GM21447 (cell line): ENCODE measurements at regions not wholly inside any gene's neighbourhood (a gene's known extent, or its start where the extent isn't known, plus 50 kb on each side); places are given as distances from the start of the nearest gene placed in this dataset.

ENCODE experiments used
- ATAC-seq: cut with Tn5 transposase; IDR thresholded peaks from one replicate; pipeline ENCODE4 v1.9.1; 2021; ENCODE audit not compliant: unreplicated experiment

DNA sequence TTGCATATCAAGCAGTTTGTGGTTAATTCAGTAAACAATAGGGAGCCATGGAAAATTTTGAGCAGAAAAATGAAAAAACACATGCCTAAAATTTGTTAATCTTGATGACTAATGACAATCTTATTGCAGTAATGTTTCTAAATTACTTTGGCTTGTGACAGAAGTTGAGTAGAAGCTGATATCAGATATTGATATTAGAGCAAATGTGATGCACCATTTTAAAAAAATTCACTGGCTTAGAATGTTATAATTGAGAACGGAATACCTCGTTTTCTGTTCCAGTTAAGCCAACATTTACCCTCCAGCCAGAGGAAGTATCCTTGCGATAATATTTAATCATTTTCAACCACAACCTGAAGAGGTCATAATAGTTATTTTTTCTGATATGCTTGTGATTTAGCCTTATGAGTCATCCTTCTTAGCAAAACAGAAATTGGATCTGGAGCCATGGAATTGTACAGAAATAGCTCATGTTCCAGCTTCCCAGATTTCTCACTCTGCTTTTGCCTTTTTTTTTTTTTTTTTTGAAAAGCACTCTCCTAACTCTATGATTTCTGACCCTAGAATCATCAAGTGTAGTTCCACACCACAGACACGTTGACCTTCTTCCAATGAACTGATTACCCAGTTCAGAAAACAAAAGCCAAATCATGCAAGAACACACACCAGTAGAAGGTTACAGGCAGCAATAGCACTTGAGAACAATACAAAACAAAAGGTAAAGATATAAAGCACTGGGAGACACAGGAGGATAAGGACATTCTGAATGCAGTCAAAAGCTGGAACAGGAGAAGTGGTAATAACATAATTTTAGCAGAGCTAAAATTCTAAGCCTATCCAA is 96.8 kb upstream of the PHYHIPL start:
- ATAC-seq: no peak

GRCh38 chr10:59082249-59082648 is 94.2 kb upstream of the PHYHIPL start:
- ATAC-seq: no peak

DNA sequence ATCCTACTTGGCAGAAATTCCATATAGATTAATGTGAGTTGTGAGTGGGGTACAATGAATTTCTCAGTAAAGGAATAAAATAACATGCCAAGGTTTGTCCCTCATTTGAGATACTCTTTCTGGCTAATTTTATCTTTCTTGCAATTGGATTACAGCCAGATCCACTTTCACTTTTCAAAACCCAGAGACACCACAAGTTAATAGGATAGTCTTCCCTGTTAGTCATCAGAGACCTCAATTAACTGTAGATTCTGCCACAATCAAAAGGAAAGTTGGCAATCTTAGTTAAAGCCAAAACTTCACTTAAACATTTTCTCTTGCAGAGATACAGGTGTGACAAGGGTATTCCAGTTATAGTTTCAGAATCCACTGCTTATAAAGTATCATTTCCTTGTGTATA is 91.4 kb upstream of the PHYHIPL start:
- ATAC-seq: no peak

DNA sequence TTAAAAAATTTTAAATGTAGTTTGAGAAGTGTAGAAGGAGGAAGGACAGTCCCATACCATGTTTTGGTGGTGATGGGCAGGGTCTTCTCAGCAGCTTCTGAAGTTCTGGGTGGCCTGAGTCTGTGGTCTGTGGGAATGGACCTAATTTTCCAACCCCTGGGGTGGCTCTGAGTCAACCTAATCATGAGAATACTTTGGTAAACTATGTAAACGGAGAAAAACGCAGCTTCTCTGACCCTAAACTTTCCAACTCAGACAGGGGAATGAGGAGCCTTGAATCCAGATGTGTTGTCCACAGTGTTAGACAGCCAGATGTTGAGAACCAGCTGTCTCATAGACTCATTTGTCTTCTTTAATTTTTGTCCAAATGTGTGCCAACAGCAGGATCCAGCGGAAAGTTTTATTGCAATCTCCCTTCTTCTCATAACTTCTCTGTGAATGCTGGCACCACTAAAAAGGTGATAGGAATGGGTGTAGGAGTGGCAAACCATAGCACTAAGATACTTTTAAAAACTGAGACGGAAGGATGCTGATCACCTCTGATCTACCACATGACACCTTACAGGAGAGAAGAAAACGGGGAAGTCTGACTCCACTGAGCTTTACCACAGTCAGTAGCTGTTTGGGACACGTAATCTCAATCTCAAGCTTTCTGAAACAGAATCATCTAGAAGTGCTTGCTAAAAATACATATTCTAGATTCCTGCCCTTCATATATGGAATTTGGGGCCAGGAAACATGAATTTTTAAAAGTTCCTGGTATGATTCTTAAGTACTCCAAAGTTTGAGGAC is 90.5 kb upstream of the PHYHIPL start:
- no peak for ATAC-seq

DNA sequence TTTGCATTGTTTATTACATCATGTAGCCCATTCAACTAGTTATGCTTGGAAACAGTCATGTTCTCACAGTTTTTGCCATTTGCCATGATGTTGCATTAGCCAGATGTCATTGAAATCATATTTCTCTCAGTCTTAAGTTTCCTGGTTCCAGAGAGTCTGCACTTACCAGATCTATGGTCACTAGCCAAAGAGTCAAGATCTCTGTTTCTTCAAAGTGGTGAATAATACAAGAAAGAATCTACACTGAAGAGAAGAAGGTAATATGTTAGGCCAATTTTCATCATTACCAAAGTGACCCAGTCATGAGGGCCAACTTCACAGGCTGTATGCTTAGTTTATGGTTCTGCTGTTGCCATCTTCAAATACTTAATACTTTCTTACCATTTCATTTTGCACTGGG is 89.0 kb upstream of the PHYHIPL start:
- ATAC-seq: no peak

GRCh38 chr10:59088912-59089573 is 87.4 kb upstream of the PHYHIPL start:
- ATAC-seq: no peak

DNA sequence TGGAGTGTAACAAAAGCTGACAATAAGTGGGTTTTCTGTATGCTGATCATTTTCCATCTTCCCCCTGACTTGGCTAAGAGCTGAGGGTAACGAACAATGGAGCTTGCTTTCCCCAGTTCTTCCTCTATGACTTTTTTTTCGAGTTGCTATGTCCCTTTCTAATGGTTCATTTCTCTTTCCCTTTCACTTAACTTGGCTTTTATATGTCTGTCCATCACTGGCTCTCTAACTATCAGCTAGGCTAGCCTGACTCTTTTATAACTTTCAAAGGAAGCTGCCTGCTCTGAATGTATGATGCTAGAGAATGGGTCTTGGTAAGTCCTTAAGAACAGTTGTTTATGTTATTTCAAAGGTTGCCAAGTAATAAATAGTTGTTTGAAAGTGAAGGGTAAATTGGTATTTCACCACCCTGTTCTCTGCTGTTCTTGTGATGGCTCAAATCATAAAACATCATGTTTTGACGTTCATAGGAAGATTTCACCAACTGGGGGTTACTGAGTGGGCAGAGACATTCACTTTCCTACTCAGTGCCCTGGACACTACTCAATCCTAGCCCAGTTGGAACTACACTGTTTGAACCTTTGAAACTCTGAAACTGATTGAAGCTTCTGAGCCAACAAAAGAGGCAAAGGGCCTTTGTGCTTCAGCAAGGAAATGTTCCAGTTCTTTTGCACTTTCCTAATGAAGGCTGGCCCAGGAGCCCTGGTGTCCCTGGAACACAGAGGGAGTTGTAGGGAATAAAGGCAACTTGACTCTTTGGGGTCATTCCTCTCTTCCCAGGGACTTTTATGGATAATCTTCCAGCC is 85.4 kb upstream of the PHYHIPL start:
- no peak for ATAC-seq

DNA sequence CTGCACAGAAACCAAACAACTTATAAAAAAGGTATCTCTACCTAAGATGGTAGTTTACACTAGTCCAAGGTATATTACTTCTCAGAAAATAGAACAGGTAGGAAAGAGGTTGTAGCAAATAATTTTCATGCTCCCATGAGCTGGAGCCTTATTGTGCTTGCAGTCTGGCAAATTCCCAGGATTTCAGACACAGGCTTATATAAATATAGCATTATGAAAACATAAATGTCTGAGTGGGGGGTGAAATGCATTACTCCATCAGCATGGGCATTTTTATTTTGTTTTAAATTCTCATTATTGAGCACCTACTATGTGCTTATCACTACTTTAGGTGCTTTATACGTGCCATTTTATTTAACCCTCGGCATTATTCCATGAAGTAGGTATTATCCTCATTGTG is 83.0 kb upstream of the PHYHIPL start:
- ATAC-seq: no peak

DNA sequence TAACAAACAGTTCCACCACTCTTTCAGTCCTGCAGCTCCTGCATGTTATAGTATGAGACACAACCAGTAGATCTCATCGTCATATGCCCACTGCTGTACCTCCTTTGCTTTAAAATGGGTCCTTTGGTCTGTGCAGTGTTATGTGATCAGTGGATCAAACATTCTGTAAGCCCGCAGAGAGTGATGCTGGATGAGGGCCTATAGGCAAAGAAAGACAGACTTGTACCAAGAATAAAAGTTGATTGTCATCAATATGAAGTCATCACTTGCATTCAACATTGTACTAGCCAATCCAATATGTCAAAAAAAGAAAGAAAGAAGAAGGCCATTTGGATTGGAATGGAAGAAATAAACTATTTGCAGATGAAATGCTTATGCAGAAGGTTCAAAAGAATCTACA is 79.8 kb upstream of the PHYHIPL start:
- no peak for ATAC-seq

DNA sequence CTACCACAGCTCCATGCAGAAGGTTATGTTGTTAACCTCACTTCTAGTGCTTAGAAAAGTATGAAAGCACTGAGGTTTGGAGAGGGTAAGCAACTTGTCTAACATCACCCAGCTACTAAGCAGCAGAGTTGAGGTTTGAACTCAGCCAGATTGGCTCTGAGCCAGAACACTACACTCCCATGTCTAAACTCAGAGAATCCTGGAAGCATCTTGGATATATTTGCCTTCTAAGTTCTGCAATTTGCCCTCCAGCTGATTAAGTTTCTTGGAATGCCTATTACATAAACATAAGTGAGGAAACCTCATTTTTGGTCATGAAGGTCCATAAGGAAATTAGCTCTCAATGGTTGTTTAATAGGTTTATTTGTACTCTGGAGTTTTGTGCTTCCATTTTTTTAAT is 78.1 kb upstream of the PHYHIPL start:
- no peak for ATAC-seq

DNA sequence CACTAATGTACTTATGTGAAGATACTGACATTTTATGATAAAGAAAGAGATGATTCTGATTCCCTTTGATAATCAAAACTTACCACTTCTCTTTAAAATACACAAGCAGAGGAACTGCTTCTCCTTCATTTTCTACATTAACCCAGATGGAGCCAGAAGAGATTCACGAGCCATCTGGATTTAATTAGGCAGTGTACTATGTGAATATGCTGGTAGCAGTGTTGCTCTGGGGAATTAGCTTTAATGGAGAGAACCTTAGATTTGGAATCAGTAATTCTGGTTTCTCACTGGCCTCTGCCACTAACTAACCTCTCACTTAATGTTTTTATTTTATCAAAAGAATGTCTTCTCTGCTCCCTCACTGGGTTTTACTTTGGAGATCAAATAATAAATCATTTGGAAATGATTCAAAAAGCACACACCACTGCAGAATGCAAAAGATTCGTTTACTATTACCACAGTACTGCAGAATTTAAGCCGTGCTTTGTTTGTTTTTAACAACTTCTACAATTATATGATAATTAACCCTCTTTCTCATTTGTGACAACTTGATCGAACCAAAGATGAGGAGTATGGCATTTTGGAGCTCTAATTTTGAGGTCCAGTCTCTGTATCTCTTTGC is 77.5 kb upstream of the PHYHIPL start:
- ATAC-seq: no peak

- no peak for ATAC-seq
These were observed 77.0 kb upstream of the PHYHIPL start for GRCh38 chr10:59099481-59099880.

GRCh38 chr10:59102394-59102793 is 74.0 kb upstream of the PHYHIPL start:
- ATAC-seq: no peak

GRCh38 chr10:59104186-59104585 is 72.3 kb upstream of the PHYHIPL start:
- ATAC-seq: no peak

DNA sequence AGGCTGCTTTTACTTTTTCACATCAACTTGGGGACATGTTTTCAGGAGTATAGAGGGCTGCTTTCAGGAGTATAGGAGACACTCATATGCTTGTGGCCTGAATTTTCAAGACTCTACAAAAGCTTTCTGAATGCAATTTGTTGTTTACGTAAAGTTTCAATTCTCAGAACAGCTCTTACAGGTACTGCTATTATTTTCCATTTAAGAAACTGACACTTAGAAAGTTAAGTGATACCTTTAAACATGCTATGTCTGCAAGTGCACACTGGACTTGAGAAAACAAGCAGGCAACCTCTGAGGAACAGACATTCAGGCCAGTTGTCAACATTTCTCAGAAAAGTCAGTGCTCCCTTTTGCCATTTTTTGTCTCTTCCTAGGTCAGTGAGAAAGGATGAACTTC is 70.0 kb upstream of the PHYHIPL start:
- ATAC-seq: no peak

DNA sequence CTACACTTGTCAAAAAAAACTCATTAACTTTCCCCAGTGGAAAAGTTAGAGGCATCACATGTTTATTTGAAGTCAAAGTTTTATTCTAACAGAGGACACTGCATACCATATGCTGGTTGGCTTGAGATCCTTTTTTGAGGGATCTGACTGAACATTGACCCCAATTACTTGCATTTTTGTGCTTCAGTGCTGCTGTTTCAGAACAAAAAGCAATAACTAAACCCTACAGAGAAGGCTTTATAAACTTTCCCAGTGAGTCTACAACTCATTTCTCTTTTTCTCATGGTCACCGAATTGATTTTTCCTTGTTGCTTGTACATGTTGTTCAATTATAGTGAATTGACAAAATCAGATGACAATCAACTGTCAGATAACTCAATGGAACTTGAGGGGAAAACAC is 69.3 kb upstream of the PHYHIPL start:
- no peak for ATAC-seq

DNA sequence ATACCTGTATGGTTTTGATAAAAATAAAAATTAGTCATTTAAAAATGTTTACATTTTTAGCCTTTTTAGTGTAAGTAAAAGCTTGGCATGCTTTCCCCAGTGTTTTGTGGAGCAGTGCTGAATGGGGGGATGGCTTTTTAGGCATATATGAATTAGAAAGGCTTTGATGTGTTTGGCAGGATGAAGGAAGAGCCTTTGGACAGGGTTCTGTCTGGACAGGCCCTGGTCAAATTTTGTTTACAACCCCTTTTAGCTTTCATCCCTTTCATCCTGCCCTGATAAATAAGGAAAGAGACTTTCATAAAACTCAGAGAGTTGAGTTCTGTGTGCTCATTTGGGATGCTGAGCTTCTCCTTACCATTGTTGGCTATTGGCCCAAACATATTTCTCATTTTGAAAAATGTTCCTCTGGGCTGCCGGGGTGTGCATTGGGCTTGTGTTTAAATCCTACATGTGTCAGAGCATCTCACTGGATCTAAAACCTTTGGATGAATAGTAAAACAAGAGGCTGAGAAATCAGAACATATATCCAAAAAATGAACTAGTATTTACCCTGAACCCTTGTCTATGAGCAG is 68.1 kb upstream of the PHYHIPL start:
- no peak for ATAC-seq

- ATAC-seq: no peak
These were observed 67.6 kb upstream of the PHYHIPL start for GRCh38 chr10:59108886-59109288.

- ATAC-seq: no peak
These were observed 66.6 kb upstream of the PHYHIPL start for GRCh38 chr10:59109826-59110225.

DNA sequence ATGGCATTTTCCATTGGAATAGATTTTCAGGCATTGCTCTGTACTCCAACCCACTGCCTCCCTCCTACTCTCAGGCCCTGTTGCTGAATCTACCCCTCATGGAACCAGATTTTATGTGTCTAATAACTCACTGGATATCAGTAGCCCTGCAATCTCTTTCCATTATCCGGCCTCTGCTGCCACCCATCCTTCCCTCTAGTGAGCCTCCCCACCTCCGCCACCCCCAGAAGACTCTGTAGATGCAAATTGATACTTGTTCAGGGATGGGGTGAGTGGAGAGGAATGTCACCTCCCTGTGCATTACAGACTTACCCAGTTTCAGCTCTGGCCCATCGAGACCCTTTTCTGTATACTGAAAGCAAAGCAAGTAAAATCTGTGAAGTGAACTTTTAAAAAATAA is 52.3 kb upstream of the PHYHIPL start:
- no peak for ATAC-seq
